K562 (cell line): ENCODE measurements at regions not wholly inside any gene's neighbourhood (a gene's known extent, or its start where the extent isn't known, plus 50 kb on each side); places are given as distances from the start of the nearest gene placed in this dataset.
"Not testable (repeated sequence)": the region's sequence is repeated elsewhere in the genome, so short reads cannot be mapped to it uniquely, and the experiment has no call there.

Source experiments
- ATAC-seq: fragments of 200-7000 bp; cut with Tn5 transposase; 3 replicates; pipeline ENCODE4 v1.9.1; 2020; ENCODE audit warnings: moderate library complexity
- BruUV-seq: library from RNA; stranded (reverse); fragments of 400-500 nt; replicated peaks from 2 replicates; lab custom pipeline; 2021; lab: Mats Ljungman, UMichigan
- CTCF ChIA-PET: fragments of 300-600 bp; formaldehyde crosslinking; extraction: SDS; loops from one replicate; lab custom pipeline; 2021; ENCODE audit warnings: low intra/inter-chr PET ratio; lab: Yijun Ruan, JAX
- POLR2A ChIA-PET: fragments of 300-600, 350-650 bp; sonication (Branson Sonifier 250); formaldehyde crosslinking; extraction: SDS; loops from one replicate; lab custom pipeline; 2021; ENCODE audit warnings: antibody characterized with exemption, inconsistent platforms; lab: Yijun Ruan, JAX
- DNase-seq, 4 experiments: peaks; one replicate each; pipeline versions ENCODE4 v3.0.0 to v3.0.0-alpha.2; 2011 to 2018; ENCODE audit warnings: low spot score in 3 of 4, mixed read lengths in 3 of 4; ENCODE audit errors: extremely low read depth in 1 of 4
- FAIRE-seq: peaks from 2 replicates; lab custom pipeline; 2011; peaks lifted over from hg19 to GRCh38; lab: Jason Lieb, UNC
- H2AFZ ChIP-seq: 2 replicates; pipeline ENCODE4 v1.6.0; 2011; ENCODE audit warnings: low read depth, low read length, control low read depth, inconsistent platforms
- H3K27ac ChIP-seq: fragments of 200-600 bp; 3 replicates; pipeline ENCODE4 v1.8.0; 2011; ENCODE audit warnings: low read depth, mild to moderate bottlenecking, control low read depth, inconsistent platforms, low read length, moderate library complexity, mixed read lengths; ENCODE audit errors: extremely low read depth
- H3K27me3 ChIP-seq, 2 experiments: fragments of 300-600 bp in 1 of 2; 2 replicates in 1 of 2; 3 replicates in 1 of 2; pipeline versions ENCODE4 v1.6.0 to v1.8.0; 2011; ENCODE audit warnings: inconsistent platforms in 2 of 2, low read length in 2 of 2, mild to moderate bottlenecking in 1 of 2, mixed read lengths in 1 of 2, moderate library complexity in 1 of 2; ENCODE audit not compliant: control insufficient read depth in 2 of 2, insufficient read depth in 2 of 2
- H3K36me3 ChIP-seq: fragments of 300-600 bp; 3 replicates; pipeline ENCODE4 v1.8.0; 2011; ENCODE audit warnings: mild to moderate bottlenecking, low read length, inconsistent platforms; ENCODE audit not compliant: control insufficient read depth, insufficient read depth
- H3K4me1 ChIP-seq, 2 experiments: fragments of 200-600 bp in 1 of 2; replicated peaks in 1 of 2; 2 replicates in 1 of 2; 3 replicates in 1 of 2; pipeline versions ENCODE4 v1.5.1 to v1.8.0; 2011; ENCODE audit warnings: inconsistent platforms in 2 of 2, low read length in 2 of 2, mild to moderate bottlenecking in 1 of 2, mixed read lengths in 1 of 2, moderate library complexity in 1 of 2; ENCODE audit not compliant: control insufficient read depth in 2 of 2, insufficient read depth in 2 of 2
- H3K4me2 ChIP-seq: 2 replicates; pipeline ENCODE4 v1.6.1; 2011; ENCODE audit warnings: low read length, control low read depth, inconsistent platforms, mixed read lengths; ENCODE audit not compliant: insufficient read depth
- H3K4me3 ChIP-seq: fragments of 200-600 bp; sonication (generic), shearing (Covaris generic); 2 replicates; pipeline ENCODE4 v1.5.1; 2016; ENCODE audit warnings: control low read depth, inconsistent platforms
- H3K79me2 ChIP-seq: fragments of 200-600 bp; 3 replicates; pipeline ENCODE4 v1.8.0; 2011; ENCODE audit warnings: low read length, inconsistent platforms; ENCODE audit not compliant: control insufficient read depth, insufficient read depth
- H3K9ac ChIP-seq, 2 experiments: 2 replicates each; pipeline versions ENCODE4 v1.6.0 to v1.6.1; 2011; ENCODE audit warnings: low read depth in 2 of 2, low read length in 2 of 2, control low read depth in 1 of 2, inconsistent platforms in 1 of 2, mild to moderate bottlenecking in 1 of 2, mixed read lengths in 1 of 2; ENCODE audit not compliant: insufficient read depth in 1 of 2
- H3K9me1 ChIP-seq: one replicate; pipeline ENCODE4 v1.6.0; 2011; ENCODE audit warnings: inconsistent platforms, mild to moderate bottlenecking, low read length, moderate library complexity; ENCODE audit not compliant: control insufficient read depth, insufficient read depth
- H3K9me3 ChIP-seq: replicated peaks from 2 replicates; pipeline ENCODE4 v1.5.1; 2011; ENCODE audit warnings: low read depth, low read length, inconsistent platforms; ENCODE audit not compliant: control insufficient read depth, insufficient read depth
- H4K20me1 ChIP-seq: replicated peaks from 2 replicates; pipeline ENCODE4 v1.6.1; 2011; ENCODE audit warnings: low read length, inconsistent platforms, mixed read lengths; ENCODE audit not compliant: control insufficient read depth, insufficient read depth
- NCOA4 ChIP-seq: fragments of 450-650 bp; IDR thresholded peaks from 2 replicates; pipeline ENCODE4 v1.6.1; 2018; ENCODE audit warnings: mild to moderate bottlenecking; ENCODE audit not compliant: partially characterized antibody
- SMAD2 ChIP-seq: fragments of 150-350 bp; IDR thresholded peaks from 2 replicates; pipeline ENCODE4 v1.6.1; 2014; ENCODE audit warnings: low read depth, mild to moderate bottlenecking, low read length
- SRSF1 ChIP-seq: fragments of 200-400 bp; formaldehyde crosslinking; IDR thresholded peaks from 2 replicates; pipeline ENCODE4 v1.6.1; 2017; ENCODE audit warnings: mild to moderate bottlenecking, low read depth, low read length, moderate library complexity
- ZNF124 ChIP-seq: sonication (generic); formaldehyde crosslinking; IDR thresholded peaks from 2 replicates; pipeline ENCODE4 v1.8.1; 2022; ENCODE audit warnings: missing genetic modification reagents
- ZNF232 ChIP-seq: sonication (generic); formaldehyde crosslinking; IDR thresholded peaks from 2 replicates; pipeline ENCODE4 v1.8.0; 2022; ENCODE audit warnings: mild to moderate bottlenecking, missing genetic modification reagents
- WGBS: fragments of 100-300 bp; shearing (Covaris generic); methylation state at CpG from one replicate; pipeline ENCODE4 v1.1.6; 2016; ENCODE audit warnings: low coverage, mixed read lengths; ENCODE audit not compliant: insufficient coverage; ENCODE audit errors: missing lambda C conversion rate; 5-methylcytosine and 5-hydroxymethylcytosine counted together
- in situ Hi-C: fragments of 300-500 bp; cut with MboI; formaldehyde crosslinking; loops from 4 replicates; pipeline ENCODE4 v1.15.0; 2018; ENCODE audit warnings: inconsistent platforms, mixed read lengths
- intact Hi-C: fragments of 100-400 bp; cut with micrococcal nuclease; formaldehyde crosslinking; loops from 2 replicates; pipeline ENCODE4 v1.14.2; 2022
- TF ChIP-seq, protein P1 (sequence below): fragments of 150-350 bp; conservative IDR thresholded peaks from 2 replicates; pipeline ENCODE4 v1.6.1; 2014; ENCODE audit warnings: low read length
- TF ChIP-seq, protein P2 (sequence below): sonication (generic); formaldehyde crosslinking; IDR thresholded peaks from 2 replicates; pipeline ENCODE4 v1.8.1; 2023; ENCODE audit warnings: mild to moderate bottlenecking, missing genetic modification reagents
- TF ChIP-seq, protein P3 (sequence below): IDR thresholded peaks from 3 replicates; pipeline ENCODE4 v1.6.1; 2011; ENCODE audit warnings: borderline replicate concordance, mild to moderate bottlenecking; ENCODE audit not compliant: insufficient read length, insufficient read depth

- CTCF ChIA-PET, DNase-seq, ATAC-seq, H3K9me3 ChIP-seq, H3K9me1 ChIP-seq, FAIRE-seq, H3K27me3 ChIP-seq, H3K4me2 ChIP-seq, H3K4me3 ChIP-seq, in situ Hi-C loops, H4K20me1 ChIP-seq, BruUV-seq, H3K36me3 ChIP-seq, POLR2A ChIA-PET, H3K27ac ChIP-seq, H3K9ac ChIP-seq, H2AFZ ChIP-seq, H3K4me1 ChIP-seq, intact Hi-C loops, H3K79me2 ChIP-seq: not testable (repeated sequence)
- 2% methylated on average over 3 of the region's 3 CpGs for WGBS
These were observed 234.0 kb downstream of the ATPSCKMT start for GRCh38 chr5:10015681-10016080.

- ATAC-seq = no peak
- in situ Hi-C loops = no loop called here
- no peaks in the 10 kb centered on the region for H3K36me3 ChIP-seq
- no peak for TF ChIP-seq ZNF232 (CRISPR knock-in tag)
- no peak for TF ChIP-seq SRSF1
- no peak for TF ChIP-seq ZNF124 (CRISPR knock-in tag)
- TF ChIP-seq, protein P1, sequence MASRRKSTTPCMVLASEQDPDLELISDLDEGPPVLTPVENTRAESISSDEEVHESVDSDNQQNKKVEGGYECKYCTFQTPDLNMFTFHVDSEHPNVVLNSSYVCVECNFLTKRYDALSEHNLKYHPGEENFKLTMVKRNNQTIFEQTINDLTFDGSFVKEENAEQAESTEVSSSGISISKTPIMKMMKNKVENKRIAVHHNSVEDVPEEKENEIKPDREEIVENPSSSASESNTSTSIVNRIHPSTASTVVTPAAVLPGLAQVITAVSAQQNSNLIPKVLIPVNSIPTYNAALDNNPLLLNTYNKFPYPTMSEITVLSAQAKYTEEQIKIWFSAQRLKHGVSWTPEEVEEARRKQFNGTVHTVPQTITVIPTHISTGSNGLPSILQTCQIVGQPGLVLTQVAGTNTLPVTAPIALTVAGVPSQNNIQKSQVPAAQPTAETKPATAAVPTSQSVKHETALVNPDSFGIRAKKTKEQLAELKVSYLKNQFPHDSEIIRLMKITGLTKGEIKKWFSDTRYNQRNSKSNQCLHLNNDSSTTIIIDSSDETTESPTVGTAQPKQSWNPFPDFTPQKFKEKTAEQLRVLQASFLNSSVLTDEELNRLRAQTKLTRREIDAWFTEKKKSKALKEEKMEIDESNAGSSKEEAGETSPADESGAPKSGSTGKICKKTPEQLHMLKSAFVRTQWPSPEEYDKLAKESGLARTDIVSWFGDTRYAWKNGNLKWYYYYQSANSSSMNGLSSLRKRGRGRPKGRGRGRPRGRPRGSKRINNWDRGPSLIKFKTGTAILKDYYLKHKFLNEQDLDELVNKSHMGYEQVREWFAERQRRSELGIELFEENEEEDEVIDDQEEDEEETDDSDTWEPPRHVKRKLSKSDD = no peak
- TF ChIP-seq, protein P2, sequence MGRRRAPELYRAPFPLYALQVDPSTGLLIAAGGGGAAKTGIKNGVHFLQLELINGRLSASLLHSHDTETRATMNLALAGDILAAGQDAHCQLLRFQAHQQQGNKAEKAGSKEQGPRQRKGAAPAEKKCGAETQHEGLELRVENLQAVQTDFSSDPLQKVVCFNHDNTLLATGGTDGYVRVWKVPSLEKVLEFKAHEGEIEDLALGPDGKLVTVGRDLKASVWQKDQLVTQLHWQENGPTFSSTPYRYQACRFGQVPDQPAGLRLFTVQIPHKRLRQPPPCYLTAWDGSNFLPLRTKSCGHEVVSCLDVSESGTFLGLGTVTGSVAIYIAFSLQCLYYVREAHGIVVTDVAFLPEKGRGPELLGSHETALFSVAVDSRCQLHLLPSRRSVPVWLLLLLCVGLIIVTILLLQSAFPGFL = no peak
- no peak for TF ChIP-seq SMAD2
- TF ChIP-seq NCOA4 = no peak
- TF ChIP-seq, protein P3, sequence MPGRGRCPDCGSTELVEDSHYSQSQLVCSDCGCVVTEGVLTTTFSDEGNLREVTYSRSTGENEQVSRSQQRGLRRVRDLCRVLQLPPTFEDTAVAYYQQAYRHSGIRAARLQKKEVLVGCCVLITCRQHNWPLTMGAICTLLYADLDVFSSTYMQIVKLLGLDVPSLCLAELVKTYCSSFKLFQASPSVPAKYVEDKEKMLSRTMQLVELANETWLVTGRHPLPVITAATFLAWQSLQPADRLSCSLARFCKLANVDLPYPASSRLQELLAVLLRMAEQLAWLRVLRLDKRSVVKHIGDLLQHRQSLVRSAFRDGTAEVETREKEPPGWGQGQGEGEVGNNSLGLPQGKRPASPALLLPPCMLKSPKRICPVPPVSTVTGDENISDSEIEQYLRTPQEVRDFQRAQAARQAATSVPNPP = no peak
These were observed 239.9 kb downstream of the ATPSCKMT start for GRCh38 chr5:10009802-10010201.

More at GRCh38 chr5:10009802-10010201, 239.9 kb downstream of the ATPSCKMT start:
- H3K79me2 ChIP-seq = no peaks in the 10 kb centered on the region
- no TSS peak for BruUV-seq
- intact Hi-C loops = no loop called here
- no peaks in the 10 kb centered on the region for H3K9me1 ChIP-seq
- POLR2A ChIA-PET = interaction anchor here (1.2 kb wide), 1 partner anchor 132 kb away, joined by 3 read pairs; no protein-coding TSS in a partner anchor
- H3K4me3 ChIP-seq = no peak overlapping the region
- H3K27me3 ChIP-seq = no peaks in the 10 kb centered on the region
- WGBS = 0% methylated on average over 1 of the region's 1 CpG
- no peaks in the 10 kb centered on the region for H3K9me3 ChIP-seq
- no peaks in the 10 kb centered on the region for H4K20me1 ChIP-seq
- no peak overlapping the region for H3K4me2 ChIP-seq
- H2AFZ ChIP-seq = no peak overlapping the region
- H3K9ac ChIP-seq = no peak overlapping the region
- DNase-seq (no peak), FAIRE-seq (no peak)
- CTCF ChIA-PET = no interaction called here
- H3K27ac ChIP-seq = no peak overlapping the region
- H3K4me1 ChIP-seq = no peaks in the 10 kb centered on the region
